ENCODE measurements at regions not wholly inside any gene's neighbourhood (a gene's known extent, or its start where the extent isn't known, plus 50 kb on each side); places are given as distances from the start of the nearest gene placed in this dataset.

DNA sequence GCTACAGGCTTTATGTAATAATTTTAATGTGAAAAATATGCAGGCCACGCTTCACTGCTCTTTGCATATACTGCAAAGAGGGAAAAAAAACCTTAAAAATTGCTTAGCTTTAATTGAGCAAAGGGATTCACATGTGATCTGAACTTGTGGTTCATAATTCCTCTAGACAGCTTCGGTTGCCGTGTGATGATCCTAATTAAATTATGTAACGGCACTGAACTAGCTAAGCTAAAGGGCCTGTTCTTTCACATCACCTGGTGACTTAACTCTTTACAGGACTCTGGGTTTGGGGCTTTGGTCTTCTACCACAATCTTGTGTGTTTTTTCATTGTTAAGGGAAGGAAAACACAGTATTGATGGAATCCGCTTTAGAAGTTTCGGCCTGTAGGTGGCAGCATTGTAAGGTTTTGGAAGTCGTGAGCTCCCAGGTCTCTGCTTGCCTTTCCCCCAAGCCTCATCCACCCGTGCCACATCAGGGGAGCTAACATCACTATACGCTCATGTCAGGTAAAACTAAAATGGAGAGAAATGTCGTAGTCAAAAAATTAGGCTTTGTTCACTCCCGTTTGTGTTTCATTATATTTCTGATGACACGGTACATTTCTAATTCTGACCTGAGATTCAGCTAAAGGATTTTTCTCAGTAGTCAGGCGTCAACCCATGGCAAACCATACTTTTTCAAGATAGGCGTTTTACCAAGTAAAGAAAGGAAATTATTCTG is 205.6 kb upstream of the DPH6 start:
- TF ChIP-seq ZBTB21 (tag by site-specific recombination; IDR thresholded peaks at IDR 0.05) = no peak
- TF ChIP-seq, protein P1, sequence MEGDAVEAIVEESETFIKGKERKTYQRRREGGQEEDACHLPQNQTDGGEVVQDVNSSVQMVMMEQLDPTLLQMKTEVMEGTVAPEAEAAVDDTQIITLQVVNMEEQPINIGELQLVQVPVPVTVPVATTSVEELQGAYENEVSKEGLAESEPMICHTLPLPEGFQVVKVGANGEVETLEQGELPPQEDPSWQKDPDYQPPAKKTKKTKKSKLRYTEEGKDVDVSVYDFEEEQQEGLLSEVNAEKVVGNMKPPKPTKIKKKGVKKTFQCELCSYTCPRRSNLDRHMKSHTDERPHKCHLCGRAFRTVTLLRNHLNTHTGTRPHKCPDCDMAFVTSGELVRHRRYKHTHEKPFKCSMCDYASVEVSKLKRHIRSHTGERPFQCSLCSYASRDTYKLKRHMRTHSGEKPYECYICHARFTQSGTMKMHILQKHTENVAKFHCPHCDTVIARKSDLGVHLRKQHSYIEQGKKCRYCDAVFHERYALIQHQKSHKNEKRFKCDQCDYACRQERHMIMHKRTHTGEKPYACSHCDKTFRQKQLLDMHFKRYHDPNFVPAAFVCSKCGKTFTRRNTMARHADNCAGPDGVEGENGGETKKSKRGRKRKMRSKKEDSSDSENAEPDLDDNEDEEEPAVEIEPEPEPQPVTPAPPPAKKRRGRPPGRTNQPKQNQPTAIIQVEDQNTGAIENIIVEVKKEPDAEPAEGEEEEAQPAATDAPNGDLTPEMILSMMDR (tag by site-specific recombination; IDR thresholded peaks at IDR 0.05) = no peak
- TF ChIP-seq ZNF791 (tag by site-specific recombination; IDR thresholded peaks at IDR 0.05) = no peak
- TF ChIP-seq, protein P2, sequence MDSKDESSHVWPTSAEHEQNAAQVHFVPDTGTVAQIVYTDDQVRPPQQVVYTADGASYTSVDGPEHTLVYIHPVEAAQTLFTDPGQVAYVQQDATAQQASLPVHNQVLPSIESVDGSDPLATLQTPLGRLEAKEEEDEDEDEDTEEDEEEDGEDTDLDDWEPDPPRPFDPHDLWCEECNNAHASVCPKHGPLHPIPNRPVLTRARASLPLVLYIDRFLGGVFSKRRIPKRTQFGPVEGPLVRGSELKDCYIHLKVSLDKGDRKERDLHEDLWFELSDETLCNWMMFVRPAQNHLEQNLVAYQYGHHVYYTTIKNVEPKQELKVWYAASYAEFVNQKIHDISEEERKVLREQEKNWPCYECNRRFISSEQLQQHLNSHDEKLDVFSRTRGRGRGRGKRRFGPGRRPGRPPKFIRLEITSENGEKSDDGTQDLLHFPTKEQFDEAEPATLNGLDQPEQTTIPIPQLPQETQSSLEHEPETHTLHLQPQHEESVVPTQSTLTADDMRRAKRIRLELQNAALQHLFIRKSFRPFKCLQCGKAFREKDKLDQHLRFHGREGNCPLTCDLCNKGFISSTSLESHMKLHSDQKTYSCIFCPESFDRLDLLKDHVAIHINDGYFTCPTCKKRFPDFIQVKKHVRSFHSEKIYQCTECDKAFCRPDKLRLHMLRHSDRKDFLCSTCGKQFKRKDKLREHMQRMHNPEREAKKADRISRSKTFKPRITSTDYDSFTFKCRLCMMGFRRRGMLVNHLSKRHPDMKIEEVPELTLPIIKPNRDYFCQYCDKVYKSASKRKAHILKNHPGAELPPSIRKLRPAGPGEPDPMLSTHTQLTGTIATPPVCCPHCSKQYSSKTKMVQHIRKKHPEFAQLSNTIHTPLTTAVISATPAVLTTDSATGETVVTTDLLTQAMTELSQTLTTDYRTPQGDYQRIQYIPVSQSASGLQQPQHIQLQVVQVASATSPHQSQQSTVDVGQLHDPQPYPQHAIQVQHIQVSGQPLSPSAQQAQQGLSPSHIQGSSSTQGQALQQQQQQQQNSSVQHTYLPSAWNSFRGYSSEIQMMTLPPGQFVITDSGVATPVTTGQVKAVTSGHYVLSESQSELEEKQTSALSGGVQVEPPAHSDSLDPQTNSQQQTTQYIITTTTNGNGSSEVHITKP (tag by site-specific recombination; IDR thresholded peaks at IDR 0.05) = 0 out of 2 replicates have a peak, but pooled peaks have one; percentile 13
- TF ChIP-seq ZNF169 (tag by site-specific recombination; IDR thresholded peaks at IDR 0.05) = no peak
- no peak for TF ChIP-seq ZNF785 (tag by site-specific recombination; IDR thresholded peaks at IDR 0.05)
- no peak for TF ChIP-seq KLF1 (tag by site-specific recombination; IDR thresholded peaks at IDR 0.05)
- TF ChIP-seq RBAK (tag by site-specific recombination; IDR thresholded peaks at IDR 0.05) = no peak
- TF ChIP-seq ZNF707 (tag by site-specific recombination; IDR thresholded peaks at IDR 0.05) = no peak
- no peak for TF ChIP-seq PATZ1 (tag by site-specific recombination; IDR thresholded peaks at IDR 0.05)
- TF ChIP-seq KLF9 (tag by site-specific recombination; IDR thresholded peaks at IDR 0.05; ENCODE audit: low read depth) = no peak
- no peak for TF ChIP-seq ZBTB44 (tag by site-specific recombination; IDR thresholded peaks at IDR 0.05)

Data from HEK293 (cell line).